GM21360 (cell line): ENCODE measurements at regions not wholly inside any gene's neighbourhood (a gene's known extent, or its start where the extent isn't known, plus 50 kb on each side); places are given as distances from the start of the nearest gene placed in this dataset.
"Not testable (repeated sequence)": the region's sequence is repeated elsewhere in the genome, so short reads cannot be mapped to it uniquely, and the experiment has no call there.

ENCODE experiments used
- ATAC-seq: cut with Tn5 transposase; IDR thresholded peaks from one replicate; pipeline ENCODE4 v1.9.1; 2021; ENCODE audit warnings: mild to moderate bottlenecking, moderate library complexity; ENCODE audit not compliant: unreplicated experiment

DNA sequence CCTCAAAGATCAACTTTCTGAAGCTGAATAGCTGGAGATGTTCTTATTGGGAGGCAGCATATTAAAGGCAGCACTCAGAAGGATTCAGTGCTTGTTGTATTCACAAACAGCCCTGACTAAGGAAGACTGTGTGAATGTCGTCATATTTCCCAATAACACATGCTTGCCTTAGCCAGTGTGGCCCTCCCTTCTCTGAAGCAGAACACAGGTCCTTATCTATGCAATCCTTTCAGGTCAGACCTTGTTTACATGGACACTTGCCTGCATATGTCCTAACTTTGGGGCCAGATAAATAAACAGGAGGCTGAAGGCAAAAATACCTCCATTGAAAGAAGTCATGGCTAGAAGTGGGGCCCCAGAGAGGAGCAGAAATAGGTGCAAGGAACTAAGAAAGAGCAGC lies 97.2 kb downstream of the SLC4A3 start:
- ATAC-seq, result no peak

GRCh38 chr2:219726916-219727315 lies 99.5 kb downstream of the SLC4A3 start:
- ATAC-seq, result no peak

- no peak for ATAC-seq
Measured at GRCh38 chr2:219727771-219728429, 100.5 kb downstream of the SLC4A3 start.

- no peak for ATAC-seq
Measured at GRCh38 chr2:219728991-219729487, 101.6 kb downstream of the SLC4A3 start.

- no peak for ATAC-seq
Measured at GRCh38 chr2:219731173-219731572, 103.7 kb downstream of the SLC4A3 start.

DNA sequence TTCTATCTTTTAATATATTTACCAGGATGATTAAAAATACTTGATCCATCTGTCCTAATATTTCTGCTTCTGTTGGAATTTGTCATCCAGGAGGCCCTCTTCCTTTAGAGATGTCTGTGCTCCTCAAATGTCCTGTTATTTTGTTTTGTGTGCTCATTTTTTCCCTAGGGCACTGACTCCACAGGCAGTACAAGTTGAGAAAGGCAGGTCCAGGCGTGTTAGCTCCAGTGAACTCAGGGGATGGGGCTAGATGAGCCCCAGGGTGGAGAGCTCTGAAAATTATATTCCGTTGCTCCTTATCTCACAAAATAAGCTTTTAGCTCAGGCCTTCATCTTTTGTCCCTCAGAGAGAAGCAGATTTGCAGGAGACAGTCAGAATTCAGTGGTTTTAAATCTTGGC lies 105.7 kb downstream of the SLC4A3 start:
- ATAC-seq, result no peak

GRCh38 chr2:219733746-219734145 lies 106.3 kb downstream of the SLC4A3 start:
- no peak for ATAC-seq

GRCh38 chr2:219736209-219736608 lies 108.8 kb downstream of the SLC4A3 start:
- ATAC-seq, result no peak

GRCh38 chr2:219737270-219737691 lies 109.9 kb downstream of the SLC4A3 start:
- no peak for ATAC-seq

DNA sequence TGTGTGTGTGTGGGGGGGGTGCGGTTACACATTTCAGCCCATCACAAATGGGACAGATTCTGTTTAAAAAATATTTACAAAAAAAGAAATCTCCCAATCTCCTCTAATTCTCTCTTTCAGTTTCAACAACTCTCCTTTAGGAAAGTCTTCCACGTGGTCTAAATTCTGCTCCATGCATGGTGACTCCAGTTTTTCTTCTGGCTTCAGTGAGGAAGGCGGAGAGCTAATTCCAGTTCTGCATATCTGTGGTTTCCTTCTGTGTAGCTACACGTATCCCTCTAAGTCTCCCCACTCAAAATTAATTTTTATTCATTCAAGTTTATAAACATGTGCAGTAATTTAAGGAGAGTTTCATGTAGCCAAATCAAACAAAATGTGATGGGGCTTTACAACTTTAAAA lies 111.6 kb downstream of the SLC4A3 start:
- no peak for ATAC-seq

DNA sequence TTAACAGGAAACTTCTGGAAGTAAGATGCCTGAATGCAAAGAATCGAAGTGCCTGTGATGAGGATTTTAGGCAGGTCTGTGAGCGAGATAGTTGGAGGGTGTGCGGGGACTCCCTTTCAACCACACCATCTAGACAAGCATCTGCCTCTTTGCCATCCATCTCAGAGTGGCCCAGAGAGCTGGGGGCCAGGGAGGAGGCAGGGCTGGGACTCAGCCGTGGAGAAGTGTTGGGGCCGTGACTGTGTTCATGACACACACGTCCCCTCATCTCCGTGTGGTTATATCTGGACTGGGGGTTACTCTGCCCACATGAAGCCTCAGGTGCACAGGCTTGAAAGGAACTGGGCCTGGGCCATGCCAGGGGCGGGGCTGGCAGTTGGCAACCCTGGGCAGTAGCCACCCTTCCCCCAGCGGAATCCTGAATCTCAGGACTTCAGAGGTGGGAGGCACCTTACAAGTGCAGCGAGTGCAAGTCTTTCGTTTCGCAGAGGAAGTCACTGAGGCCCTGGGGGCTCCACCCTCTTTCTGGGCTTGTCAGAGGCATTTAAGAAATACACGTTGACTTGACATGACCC lies 112.5 kb downstream of the SLC4A3 start:
- no peak for ATAC-seq

DNA sequence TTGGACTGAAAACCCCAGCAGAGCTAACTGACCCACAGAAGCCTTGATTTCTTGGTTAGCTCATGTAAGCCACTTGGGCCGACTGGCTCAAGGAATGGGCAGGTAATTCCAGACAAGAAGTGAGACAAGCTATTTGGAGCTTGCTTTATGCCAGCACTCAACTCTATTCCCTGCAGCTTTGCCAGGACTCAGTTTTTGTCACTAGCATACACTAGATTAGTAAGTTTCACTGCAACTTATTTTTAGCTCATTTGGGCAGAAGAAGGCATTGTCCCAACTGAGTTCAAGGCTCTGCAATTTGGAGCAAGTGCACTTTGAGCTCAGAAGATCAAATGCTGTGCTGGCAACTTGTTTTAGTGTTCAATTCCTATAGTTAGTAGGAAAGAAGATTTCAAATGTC lies 116.1 kb downstream of the SLC4A3 start:
- ATAC-seq, result no peak

DNA sequence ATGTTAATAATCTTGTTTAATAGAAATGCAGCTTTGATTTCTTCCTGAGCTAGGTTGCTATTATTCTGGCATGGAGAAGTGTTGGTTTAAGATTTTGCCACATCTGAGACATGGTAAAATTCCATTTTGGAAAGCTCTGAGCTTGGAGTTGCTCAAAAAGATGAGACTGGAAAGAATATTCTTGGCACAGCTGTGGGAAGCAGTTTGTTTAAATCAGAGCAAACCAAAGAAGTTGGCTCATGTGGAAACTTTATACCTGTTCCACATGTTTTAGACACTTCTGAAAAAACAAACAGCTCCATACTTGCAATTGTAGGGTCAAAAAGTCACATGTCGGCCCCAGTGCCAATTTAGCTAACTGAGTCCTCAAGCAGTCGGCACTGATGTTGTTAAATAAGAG lies 116.6 kb downstream of the SLC4A3 start:
- no peak for ATAC-seq

- ATAC-seq, result no peak
Measured at GRCh38 chr2:219744600-219744999, 117.2 kb downstream of the SLC4A3 start.

DNA sequence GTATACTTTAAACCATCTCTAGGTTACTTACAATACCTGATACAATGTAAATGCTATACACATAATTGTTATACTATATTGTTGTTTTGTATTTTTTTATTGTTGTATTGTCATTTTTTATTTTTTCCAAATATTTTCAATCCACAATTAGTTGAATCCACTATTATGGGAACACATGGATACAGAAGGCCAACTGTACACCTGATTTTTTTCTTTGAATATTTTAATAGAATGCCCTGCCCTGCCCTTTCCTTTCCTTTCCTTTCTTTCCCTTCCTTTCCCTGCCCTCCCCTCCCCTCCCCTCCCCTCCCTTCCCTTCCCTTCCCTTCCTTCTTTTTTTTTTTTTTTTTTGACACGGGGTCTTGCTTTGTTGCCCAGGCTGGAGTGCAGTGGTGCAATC lies 120.2 kb downstream of the SLC4A3 start:
- no peak for ATAC-seq

- no peak for ATAC-seq
Measured at GRCh38 chr2:219748671-219749570, 121.5 kb downstream of the SLC4A3 start.

DNA sequence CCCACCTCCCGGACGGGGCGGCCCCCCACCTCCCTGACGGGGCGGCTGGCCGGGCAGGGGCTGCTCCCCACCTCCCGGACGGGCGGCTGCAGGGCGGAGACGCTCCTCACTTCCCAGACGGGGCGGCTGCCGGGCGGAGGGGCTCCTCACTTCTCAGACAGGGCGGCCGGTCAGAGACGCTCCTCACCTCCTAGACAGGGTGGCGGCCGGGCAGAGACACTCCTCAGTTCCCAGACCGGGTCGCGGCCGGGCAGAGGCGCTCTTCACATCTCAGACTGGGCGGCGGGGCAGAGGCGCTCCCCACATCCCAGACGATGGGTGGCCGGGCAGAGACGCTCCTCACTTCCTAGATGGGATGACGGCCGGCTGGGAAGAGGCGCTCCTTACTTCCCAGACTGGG lies 123.7 kb downstream of the SLC4A3 start:
- not testable (repeated sequence) for ATAC-seq

DNA sequence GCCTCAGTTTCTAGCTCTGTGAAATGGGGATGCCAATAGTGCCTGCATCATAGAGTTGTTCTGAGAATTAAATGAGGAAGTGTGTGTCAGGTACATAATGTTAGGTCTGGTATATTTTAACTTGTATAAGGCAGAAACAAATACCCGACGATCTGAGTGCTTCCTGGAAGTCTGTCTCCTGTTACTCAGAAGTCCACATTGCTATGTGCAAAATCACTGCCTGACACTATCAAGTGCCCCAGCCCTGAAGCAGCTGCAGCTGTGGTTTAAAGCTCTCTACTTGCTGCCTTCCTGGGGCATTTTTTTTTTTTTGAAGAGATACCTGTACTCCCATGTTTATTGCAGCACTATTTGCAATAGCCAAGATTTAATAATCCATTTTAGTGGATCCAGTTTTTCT lies 125.3 kb downstream of the SLC4A3 start:
- ATAC-seq, result no peak

DNA sequence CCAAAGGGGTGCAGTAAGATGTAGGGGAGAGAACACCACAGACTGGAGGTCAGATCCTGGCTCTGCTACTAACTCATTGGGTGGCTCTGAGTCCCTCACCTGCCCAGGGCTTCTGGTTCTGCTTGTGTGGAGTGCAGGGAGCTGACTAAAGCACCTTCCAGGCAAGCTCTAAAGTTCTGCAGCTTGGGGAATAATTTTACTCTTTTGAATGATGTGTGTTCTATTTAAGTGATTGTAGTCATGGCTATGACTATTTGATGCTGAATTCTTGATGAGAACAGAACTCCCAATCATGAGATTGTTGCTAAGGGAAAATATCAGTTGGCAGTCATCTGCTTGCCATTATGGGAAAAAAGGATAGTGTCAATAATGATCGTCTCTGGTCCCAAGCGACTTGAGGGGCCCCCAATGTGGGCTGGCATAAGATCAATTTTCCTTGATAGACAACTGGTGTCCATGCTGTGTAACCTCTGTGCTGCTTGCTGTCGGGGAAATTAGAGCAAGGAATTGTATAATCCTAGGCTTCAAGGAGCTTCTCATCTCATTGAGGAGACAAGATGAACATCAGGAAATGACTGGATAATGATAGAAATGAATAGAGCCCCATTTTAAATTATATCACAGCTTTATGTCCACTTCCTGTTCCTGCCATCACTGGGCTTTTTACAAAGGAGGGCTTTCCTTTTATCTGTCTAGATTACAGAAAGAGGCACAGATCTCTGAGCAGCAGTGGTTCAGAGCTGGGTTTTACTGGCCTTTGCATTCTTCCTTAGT lies 131.7 kb downstream of the SLC4A3 start:
- no peak for ATAC-seq

DNA sequence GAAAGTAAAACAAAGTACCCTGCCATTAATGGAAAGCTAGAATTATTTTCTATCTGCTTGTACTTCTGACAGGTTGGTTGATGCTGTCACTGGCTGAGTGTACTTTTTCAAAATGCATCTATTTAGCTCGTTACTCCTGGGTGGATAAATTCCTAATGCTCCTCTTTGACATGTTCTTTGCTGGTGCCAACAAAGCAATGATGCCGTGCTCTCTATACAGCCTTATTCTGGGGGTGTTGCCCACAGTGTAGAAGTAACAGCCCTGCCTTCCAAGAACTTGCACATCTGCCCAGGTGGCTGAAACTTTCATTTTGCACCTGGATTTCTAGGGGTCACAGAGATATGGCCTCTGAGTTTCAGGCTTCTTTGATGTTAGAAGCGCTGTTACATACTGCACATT lies 132.4 kb downstream of the SLC4A3 start:
- ATAC-seq, result no peak
